Astrocyte of the cerebellum (primary cell): ENCODE measurements at regions not wholly inside any gene's neighbourhood (a gene's known extent, or its start where the extent isn't known, plus 50 kb on each side); places are given as distances from the start of the nearest gene placed in this dataset.

Source experiments
- DNase-seq: peaks from one replicate; pipeline ENCODE4 v3.0.0-alpha.2; 2011; ENCODE audit warnings: low read depth
- H3K4me3 ChIP-seq: 2 replicates; pipeline ENCODE4 v1.5.1; 2011; ENCODE audit warnings: mild to moderate bottlenecking, low read depth, low read length, moderate library complexity
- CTCF ChIP-seq: IDR thresholded peaks from 2 replicates; pipeline ENCODE4 v1.5.1; 2012; ENCODE audit warnings: low read length, low read depth, moderate library complexity, mild to moderate bottlenecking; ENCODE audit errors: missing control alignments
- in situ Hi-C: cut with HindIII; loops from 2 replicates; pipeline ENCODE4 v1.10.0; 2017; ENCODE audit warnings: low sequenced_read_pairs

GRCh38 chr4:1579901-1580691, 104.0 kb downstream of the FAM53A start:
- no peak for DNase-seq
- in situ Hi-C loops, result no loop called here
- no peak for TF ChIP-seq CTCF
- peak overlapping the region; percentile 32 for H3K4me3 ChIP-seq

DNA sequence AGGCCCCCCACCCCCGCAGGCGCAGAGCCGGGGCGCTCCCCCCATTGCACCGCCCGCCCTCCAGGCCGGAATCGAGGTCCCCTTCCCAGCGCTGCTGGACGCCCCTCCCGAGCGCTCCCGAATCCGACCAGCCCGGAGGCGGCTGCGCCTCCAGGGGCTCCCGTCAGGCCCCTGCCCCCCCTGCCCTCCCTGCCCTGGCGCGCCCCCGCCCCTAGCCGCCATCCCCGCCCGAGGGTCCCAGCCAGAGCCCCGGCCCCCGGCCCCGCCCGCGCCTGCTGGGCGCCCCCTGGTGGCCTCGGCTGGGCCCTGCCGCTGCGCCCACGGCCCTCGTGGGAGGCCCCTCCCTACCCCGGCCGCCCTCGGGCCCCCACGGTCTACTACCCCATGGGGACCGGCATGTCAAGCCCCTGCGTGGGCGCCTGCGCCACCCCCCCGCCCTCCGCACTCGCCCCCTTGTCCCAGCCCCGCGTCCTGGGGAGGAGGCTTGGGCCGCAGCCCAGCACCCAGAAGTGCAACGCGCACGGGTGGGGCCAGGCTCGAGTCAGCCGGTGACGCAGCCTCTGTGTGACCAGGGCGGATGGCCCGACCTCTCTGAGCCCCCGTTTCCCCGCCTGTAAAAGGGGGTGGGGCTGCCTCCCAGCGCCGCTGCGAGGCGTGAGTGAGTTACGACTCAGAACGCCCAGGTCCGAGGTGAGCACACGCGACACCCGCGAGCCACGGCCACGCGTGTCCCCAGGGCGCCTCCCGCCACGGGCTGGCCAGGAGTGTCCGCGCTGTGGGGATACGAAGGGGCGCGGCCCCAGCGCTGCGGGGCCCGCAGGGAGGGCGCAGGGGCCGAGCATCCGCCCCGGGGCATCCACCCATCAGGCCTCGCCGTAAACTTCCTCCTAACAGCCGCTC, 104.9 kb downstream of the FAM53A start:
- in situ Hi-C loops, result no loop called here
- peak overlapping the region; percentile 32 for H3K4me3 ChIP-seq
- peak; percentile 26 for TF ChIP-seq CTCF
- DNase-seq, result no peak

DNA sequence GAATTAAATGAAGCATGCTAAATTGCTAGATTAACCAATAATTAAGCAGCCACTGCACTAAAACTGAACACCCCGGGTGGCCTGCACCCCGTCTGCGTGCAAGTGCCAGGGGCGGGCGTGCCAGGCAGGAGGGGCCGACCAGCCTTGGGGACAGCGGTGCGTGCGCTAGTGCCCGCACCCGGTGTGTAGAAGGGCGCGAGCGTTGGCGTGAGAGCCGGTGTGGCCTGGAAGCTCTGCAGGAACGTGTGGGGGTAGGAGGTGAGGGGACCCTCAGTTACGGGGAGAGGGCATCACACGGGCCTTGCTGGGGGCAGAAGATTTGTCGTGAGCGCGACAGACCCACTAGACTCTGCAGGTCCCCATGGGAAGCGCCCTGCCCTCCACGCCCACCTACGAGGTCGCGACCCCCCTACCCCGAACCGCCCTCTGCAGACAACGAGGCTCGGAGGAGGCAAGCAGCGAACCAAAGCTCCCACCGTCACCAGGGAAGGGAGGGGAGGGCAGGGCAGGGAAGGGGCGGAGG, 105.8 kb downstream of the FAM53A start:
- no peak overlapping the region for H3K4me3 ChIP-seq
- in situ Hi-C loops, result no loop called here
- no peak for TF ChIP-seq CTCF
- no peak for DNase-seq

GRCh38 chr4:1577822-1578217, 106.3 kb downstream of the FAM53A start:
- TF ChIP-seq CTCF, result no peak
- DNase-seq, result no peak
- H3K4me3 ChIP-seq, result no peak overlapping the region
- in situ Hi-C loops, result no loop called here

DNA sequence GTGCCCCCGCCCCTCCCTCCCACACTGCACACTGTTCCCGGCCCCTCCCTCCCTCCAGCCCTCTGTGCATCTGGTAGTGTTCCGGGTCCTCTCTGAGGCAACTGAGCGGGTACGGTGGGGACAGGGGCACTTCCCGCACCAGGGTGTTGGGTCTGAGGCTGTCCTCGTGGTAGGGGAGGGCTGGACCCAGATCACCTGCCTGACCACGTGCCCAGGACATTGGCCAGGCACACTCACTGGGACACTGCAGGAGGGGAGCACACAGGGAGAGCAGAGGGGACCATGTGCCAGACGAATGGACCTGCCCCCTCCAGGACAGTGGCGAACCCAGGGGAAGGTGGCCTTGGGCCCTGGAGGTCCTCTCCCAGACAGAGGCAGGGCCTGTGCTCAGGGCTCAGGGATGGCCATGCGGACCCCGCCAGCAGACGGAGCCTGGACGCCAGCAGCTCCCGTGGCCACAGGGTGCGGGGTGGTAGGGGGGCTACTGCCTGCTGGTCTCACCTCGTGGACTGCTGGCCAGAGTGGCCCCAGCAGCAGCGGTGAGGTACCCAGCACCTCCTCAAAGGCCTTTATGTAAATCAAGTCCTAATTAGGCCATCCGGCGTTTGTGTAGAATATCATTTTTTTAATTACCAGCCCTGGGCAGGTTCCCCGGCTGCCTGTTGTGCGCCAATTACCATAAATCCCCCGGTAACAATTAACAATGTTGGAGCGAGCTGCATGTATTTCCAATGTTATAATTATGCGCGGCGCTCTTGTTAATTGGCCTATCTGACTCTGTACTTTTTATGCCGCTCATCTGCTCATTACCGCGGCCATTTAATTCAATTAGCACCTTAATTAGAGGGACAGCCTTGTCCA, 106.9 kb downstream of the FAM53A start:
- in situ Hi-C loops, result no loop called here
- H3K4me3 ChIP-seq, result no peak overlapping the region
- TF ChIP-seq CTCF, result no peak
- DNase-seq, result no peak

DNA sequence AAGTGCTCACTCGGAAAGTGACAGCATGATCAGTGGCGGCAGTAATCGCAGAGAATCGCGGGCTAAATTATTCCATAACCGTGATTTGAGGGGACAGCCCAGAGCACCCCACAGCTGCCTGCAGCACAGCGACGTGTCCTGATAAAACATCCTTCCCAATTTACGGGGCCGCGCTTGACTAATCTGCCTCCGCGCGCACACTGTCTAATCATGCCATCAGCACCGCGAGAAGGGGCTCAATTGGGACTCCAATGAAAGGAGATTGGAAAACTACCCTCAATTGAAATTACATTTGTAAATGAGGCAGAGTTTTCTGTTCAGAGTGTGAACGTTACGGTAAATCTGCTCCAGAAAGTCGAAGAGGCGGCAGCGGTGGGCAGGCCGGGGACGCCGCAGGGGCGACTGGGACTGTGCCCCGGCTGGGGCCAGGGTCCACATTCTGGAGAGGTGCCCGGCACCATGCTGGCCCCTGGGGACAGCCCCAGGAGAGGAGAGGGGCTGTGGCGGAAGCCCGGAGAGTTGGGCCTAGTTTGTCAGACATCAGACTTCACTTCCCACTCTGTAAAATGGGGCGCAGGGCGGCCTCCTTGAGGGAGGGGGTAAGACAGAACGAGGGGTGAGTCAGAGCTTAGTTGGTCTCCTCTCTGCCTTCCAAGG, 107.7 kb downstream of the FAM53A start:
- in situ Hi-C loops, result no loop called here
- no peak for TF ChIP-seq CTCF
- H3K4me3 ChIP-seq, result no peak overlapping the region
- DNase-seq, result no peak
